HG03575 (cell line): ENCODE measurements at regions not wholly inside any gene's neighbourhood (a gene's known extent, or its start where the extent isn't known, plus 50 kb on each side); places are given as distances from the start of the nearest gene placed in this dataset.

Experiments used
- ATAC-seq: cut with Tn5 transposase; IDR thresholded peaks from one replicate; pipeline ENCODE4 v1.9.1; 2021; ENCODE audit not compliant: unreplicated experiment, insufficient number of reproducible peaks, low FRiP score; ENCODE audit errors: extremely low read depth

DNA sequence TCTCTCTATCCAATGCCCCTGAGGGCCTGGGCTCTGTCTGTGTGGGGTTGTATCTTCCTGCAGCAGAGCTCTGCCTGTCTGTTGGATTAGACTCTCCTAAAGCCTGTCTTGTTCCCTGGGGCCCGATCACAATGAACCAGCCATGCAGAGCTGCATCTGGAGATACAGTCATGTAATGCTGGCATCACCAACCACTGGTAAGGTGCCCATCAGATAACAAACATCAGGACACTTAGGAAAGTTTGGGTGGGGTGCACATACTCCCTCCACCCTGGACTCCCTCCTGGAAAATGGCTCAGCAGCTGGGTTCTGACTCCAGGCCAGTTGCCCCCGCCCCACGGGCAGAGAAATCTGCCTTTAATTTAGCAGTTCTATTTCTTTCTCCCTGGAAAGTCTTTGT lies 61.3 kb upstream of the BRD7 start:
- ATAC-seq = no peak

DNA sequence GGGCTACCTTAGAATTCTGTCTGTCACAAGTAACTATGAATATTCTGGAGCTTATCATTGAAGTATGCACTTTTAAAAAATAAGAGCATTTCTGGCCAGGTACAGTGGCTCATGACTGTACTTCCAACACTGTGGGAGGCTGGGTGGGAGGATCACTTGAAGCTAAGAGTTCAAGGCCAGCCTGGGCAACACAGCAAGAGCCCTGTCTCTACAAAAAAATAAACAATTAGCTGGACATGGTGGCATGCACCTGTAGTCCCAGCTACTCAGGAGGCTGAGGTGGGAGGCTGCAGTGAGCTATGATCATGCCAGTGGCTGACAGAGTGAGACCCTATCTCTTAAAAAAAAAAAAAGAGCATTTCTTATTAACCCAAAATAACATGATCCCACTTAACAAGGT lies 60.0 kb upstream of the BRD7 start:
- no peak for ATAC-seq

DNA sequence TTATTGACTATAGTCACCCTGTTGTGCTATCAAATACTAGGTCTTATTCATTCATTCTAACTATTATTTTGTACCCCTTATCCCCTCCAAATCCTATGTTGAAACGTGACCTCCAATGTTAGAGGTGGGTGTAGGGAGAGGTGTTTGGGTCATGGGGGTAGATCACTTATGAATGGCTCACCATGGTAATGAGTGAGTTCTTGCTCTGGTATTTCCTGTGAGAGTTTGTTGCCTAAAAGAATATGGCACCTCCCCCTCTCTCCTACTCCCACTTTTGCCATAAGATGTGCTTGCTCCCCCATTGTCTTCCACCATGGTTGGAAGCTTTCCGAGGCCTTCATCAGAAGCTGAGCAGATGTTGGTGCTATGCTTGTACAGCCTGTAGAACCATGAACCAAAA lies 59.3 kb upstream of the BRD7 start:
- ATAC-seq = no peak

DNA sequence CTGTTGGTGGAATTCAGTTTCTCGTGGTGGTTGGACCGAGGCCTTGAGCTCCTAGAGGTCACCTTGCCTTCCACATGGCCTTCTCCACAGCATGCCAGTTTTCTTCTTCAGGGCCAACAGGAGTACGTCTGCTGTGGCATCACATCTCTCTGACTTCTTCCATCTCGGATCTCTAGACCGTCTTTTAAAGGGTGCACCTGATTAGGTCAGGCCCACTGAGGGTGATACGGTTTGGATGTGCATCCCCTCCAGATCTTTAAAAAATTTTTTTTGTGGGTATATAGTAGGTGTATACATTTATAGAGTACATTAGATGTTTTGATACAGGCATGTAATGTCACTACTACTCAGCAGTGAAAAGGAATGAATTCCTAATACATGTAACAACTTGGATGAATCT lies 58.3 kb upstream of the BRD7 start:
- ATAC-seq = no peak

DNA sequence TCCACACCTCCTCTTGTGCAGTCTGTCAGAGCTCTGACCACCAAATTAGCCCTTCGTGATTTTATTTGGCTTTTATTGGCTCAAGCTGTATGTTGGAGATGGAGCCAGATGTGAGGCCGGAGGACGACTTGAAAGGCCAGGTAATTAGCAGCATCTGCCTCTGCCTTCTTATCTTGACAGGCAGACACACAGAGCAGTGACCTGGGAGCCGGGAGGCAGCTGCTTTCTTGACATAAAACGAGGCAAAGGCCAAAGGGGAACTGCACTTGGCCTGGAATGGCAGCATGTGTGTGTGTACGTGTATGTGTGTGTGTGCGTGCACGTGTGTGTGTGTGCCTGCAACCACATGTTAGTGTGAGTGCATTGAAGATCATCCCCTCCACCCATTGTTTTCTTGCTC lies 56.9 kb upstream of the BRD7 start:
- ATAC-seq = no peak

DNA sequence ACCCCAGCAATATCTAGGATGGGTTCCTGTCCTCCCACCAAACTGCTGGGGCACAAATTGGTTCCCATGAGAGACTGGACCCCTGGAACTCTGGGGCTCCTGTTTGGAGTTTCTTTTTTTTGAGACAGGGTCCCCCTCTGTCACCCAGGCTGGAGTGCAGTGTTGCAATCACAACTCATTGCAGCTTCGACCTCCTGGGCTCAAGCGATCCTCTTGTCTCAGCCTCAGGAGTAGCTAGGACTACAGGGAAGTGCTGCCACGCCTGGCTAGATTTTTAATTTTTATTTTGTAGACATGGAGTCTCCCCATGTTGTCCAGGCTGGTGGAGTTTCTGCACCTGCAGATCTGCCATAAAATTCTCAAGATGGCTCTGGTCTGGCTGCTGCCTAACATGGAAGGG lies 56.3 kb upstream of the BRD7 start:
- ATAC-seq = no peak

DNA sequence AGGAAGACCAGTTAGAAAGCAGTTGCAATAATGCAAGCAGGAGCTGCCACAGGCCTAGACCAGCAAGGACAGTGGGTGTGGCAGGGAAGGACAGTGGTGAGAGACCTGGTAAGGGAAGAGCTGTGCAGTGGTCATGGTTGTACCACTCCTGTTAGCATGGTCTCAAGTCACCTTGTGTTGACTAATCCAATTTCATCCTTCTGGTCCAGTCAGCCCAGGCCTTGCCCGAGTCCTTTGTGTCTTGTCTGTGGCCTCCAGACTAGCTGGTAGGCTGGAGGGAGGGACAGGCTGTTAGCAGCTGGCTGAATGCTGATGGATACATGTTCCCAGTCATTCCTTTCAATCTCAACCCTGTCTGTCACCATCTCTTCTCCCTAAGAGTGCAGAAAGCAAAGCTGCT lies 54.1 kb upstream of the BRD7 start:
- no peak for ATAC-seq

DNA sequence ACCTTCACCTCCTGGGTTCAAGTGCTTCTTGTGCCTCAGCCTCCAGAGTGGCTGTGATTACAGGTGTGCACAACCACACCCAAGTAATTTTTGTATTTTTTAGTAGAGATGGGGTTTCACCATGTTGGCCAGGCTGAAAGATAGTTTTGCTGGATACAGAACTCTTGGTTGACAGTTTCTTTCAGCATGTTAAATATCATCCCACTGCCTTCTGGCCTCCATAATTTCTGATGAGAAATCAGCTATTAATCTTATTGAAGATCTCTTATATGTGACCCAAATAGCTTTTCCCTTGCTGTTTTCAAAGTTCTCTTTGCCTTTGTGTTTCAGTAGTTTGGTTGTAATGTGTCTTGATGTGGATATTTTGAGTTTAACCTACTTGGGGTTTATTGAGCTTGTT lies 50.3 kb upstream of the BRD7 start:
- ATAC-seq = no peak
